ENCODE measurements at regions not wholly inside any gene's neighbourhood (a gene's known extent, or its start where the extent isn't known, plus 50 kb on each side); places are given as distances from the start of the nearest gene placed in this dataset.

- H2AFZ ChIP-seq (ENCODE audit: low read length, unreplicated experiment): no peak overlapping the region
- no peaks in the 10 kb centered on the region for H3K4me1 ChIP-seq (ENCODE audit: control insufficient read depth, insufficient read depth, low read length, unreplicated experiment)
- H3K4me3 ChIP-seq (ENCODE audit: low read depth, low read length): no peak overlapping the region
- no peaks in the 10 kb centered on the region for H3K79me2 ChIP-seq (ENCODE audit: control insufficient read depth, insufficient read depth, low read length, unreplicated experiment)
- H3K27me3 ChIP-seq (ENCODE audit: insufficient read depth, low read length): no peaks in the 10 kb centered on the region; the same call in 1 of the 2 replicates
- no peak overlapping the region for H3K27ac ChIP-seq (ENCODE audit: low read depth, low read length)
- no peaks in the 10 kb centered on the region for H3K36me3 ChIP-seq (ENCODE audit: insufficient read depth, low read length)
Observed at GRCh38 chr3:17936736-17937480, 194.5 kb upstream of the TBC1D5 start.

DNA sequence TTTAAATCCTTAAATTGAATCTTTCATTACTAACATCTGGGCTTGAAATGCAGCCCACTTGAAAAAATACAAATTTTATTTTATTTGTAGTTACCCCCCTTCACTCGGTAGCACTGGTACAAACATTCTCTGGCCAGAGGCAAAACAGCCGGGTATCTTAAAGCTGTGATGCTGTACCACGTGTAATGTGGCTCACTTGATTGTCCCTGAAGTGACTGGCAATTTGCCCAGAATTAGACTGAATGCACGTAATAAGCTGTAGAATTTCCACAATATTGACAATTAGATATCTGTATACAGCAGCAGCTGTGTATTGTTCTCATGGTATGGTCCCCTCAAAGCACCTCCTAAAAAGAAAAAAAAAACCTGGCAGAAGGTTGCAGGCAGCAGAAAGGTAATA lies 192.8 kb upstream of the TBC1D5 start:
- no peaks in the 10 kb centered on the region for H3K36me3 ChIP-seq (ENCODE audit: insufficient read depth, low read length)
- H3K4me3 ChIP-seq (ENCODE audit: low read depth, low read length): no peak overlapping the region
- H3K27me3 ChIP-seq (ENCODE audit: insufficient read depth, low read length): no peaks in the 10 kb centered on the region; the same call in 1 of the 2 replicates
- no peaks in the 10 kb centered on the region for H3K79me2 ChIP-seq (ENCODE audit: control insufficient read depth, insufficient read depth, low read length, unreplicated experiment)
- no peak overlapping the region for H2AFZ ChIP-seq (ENCODE audit: low read length, unreplicated experiment)
- H3K27ac ChIP-seq (ENCODE audit: low read depth, low read length): no peak overlapping the region
- no peaks in the 10 kb centered on the region for H3K4me1 ChIP-seq (ENCODE audit: control insufficient read depth, insufficient read depth, low read length, unreplicated experiment)

GRCh38 chr3:17932136-17932771 lies 189.8 kb upstream of the TBC1D5 start:
- peaks cover 3% of the 10 kb centered on the region; the same call in 1 of the 2 replicates for H3K27me3 ChIP-seq (ENCODE audit: insufficient read depth, low read length)
- no peaks in the 10 kb centered on the region for H3K4me1 ChIP-seq (ENCODE audit: control insufficient read depth, insufficient read depth, low read length, unreplicated experiment)

GRCh38 chr3:17931131-17931530 lies 188.7 kb upstream of the TBC1D5 start:
- H3K79me2 ChIP-seq (ENCODE audit: control insufficient read depth, insufficient read depth, low read length, unreplicated experiment): no peaks in the 10 kb centered on the region
- H3K4me1 ChIP-seq (ENCODE audit: control insufficient read depth, insufficient read depth, low read length, unreplicated experiment): no peaks in the 10 kb centered on the region
- H2AFZ ChIP-seq (ENCODE audit: low read length, unreplicated experiment): no peak overlapping the region
- no peaks in the 10 kb centered on the region for H3K36me3 ChIP-seq (ENCODE audit: insufficient read depth, low read length)
- peaks cover 3% of the 10 kb centered on the region; the same call in 1 of the 2 replicates for H3K27me3 ChIP-seq (ENCODE audit: insufficient read depth, low read length)
- no peak overlapping the region for H3K27ac ChIP-seq (ENCODE audit: low read depth, low read length)
- no peak overlapping the region for H3K4me3 ChIP-seq (ENCODE audit: low read depth, low read length)

More at GRCh38 chr3:17932136-17932771, 189.8 kb upstream of the TBC1D5 start:
- Histone ChIP-seq H3K27ac (ENCODE audit: low read depth, low read length) (no peak overlapping the region), H2AFZ (ENCODE audit: low read length, unreplicated experiment) (no peak overlapping the region), H3K4me3 (ENCODE audit: low read depth, low read length) (no peak overlapping the region), H3K79me2 (ENCODE audit: control insufficient read depth, insufficient read depth, low read length, unreplicated experiment) (no peaks in the 10 kb centered on the region), H3K36me3 (ENCODE audit: insufficient read depth, low read length) (no peaks in the 10 kb centered on the region)

DNA sequence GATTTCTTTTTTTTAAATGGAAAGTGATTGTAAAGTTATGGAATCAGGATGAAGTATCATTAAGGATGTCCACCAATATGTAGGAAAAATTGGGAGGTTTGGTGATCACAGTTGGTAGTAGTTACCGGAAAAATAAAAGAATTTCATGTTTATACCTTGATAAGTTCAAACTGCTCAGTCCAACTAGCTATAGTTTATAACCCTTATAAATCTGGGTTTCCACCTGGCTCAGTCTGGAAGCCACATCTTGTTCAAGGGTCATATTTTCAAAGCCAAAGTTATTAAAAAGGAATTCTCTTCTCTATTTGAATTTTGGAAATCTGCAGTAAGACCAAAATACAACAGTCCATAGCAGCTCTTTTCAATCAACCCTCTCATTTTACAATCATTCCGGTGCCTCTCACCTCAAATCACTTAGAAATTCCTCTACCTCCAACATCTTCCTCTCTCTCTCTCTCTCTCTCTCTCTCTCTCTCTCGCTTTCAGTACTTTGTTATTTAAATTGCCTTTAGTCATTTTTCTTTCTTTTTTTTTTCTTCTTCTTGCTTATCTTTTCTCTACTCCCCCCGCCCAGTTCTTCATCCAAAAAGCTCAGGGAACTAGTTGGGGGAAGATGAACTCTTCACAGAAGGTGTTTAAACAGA lies 186.2 kb upstream of the TBC1D5 start:
- Histone ChIP-seq H3K36me3 (ENCODE audit: insufficient read depth, low read length) (no peaks in the 10 kb centered on the region), H3K4me1 (ENCODE audit: control insufficient read depth, insufficient read depth, low read length, unreplicated experiment) (no peaks in the 10 kb centered on the region), H3K4me3 (ENCODE audit: low read depth, low read length) (no peak overlapping the region)

DNA sequence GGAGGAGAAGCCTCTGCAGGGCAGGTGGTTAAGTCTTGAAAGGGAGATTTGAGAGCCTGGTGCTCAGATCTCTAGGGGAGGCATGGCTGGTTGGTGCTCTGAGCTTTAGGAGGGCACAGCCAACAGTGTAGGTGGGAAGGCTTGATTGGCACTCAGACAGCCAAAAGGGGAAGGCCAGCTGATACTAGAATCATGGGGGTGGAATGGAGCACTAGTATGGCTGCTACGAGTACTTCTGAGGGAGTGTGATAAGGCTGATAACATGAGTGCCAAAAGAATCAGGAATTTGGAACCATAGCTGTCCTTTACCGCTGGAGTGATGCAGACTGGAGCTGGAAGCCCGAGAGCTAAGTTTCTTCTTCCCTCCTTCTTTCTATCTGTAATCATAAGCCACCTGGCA lies 184.6 kb upstream of the TBC1D5 start:
- Histone ChIP-seq H3K79me2 (ENCODE audit: control insufficient read depth, insufficient read depth, low read length, unreplicated experiment) (no peaks in the 10 kb centered on the region), H3K4me3 (ENCODE audit: low read depth, low read length) (no peak overlapping the region), H2AFZ (ENCODE audit: low read length, unreplicated experiment) (no peak overlapping the region), H3K27me3 (ENCODE audit: insufficient read depth, low read length) (0 out of 2 replicates have a peak, but pooled peaks cover 3% of the 10 kb centered on the region), H3K4me1 (ENCODE audit: control insufficient read depth, insufficient read depth, low read length, unreplicated experiment) (no peaks in the 10 kb centered on the region), H3K36me3 (ENCODE audit: insufficient read depth, low read length) (no peaks in the 10 kb centered on the region), H3K27ac (ENCODE audit: low read depth, low read length) (no peak overlapping the region)

More for the DNA sequence above, 186.2 kb upstream of the TBC1D5 start:
- Histone ChIP-seq H3K79me2 (ENCODE audit: control insufficient read depth, insufficient read depth, low read length, unreplicated experiment) (no peaks in the 10 kb centered on the region), H3K27me3 (ENCODE audit: insufficient read depth, low read length) (0 out of 2 replicates have a peak, but pooled peaks cover 3% of the 10 kb centered on the region), H2AFZ (ENCODE audit: low read length, unreplicated experiment) (no peak overlapping the region), H3K27ac (ENCODE audit: low read depth, low read length) (no peak overlapping the region)

DNA sequence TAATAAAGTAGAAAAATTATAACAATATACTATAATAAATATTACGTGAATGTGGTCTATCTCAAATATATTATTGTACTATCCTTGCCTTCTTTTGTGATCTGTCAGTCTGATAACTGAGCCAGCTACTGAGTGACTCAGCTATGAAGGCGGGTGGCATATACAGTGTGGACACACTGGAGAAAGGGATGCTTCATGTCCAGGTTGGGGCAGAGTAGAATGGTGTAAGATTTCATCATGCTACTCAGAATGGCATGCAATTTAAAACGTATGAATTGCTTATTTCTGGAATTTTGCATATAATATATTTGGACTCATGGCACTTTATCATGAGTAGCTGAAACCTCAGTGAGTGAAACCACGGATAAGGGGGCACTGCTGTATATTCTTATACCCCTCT lies 172.9 kb upstream of the TBC1D5 start:
- H3K36me3 ChIP-seq (ENCODE audit: insufficient read depth, low read length): no peaks in the 10 kb centered on the region
- H2AFZ ChIP-seq (ENCODE audit: low read length, unreplicated experiment): no peak overlapping the region
- H3K4me3 ChIP-seq (ENCODE audit: low read depth, low read length): no peak overlapping the region
- H3K79me2 ChIP-seq (ENCODE audit: control insufficient read depth, insufficient read depth, low read length, unreplicated experiment): no peaks in the 10 kb centered on the region
- H3K27ac ChIP-seq (ENCODE audit: low read depth, low read length): no peak overlapping the region
- peaks cover 20% of the 10 kb centered on the region for H3K27me3 ChIP-seq (ENCODE audit: insufficient read depth, low read length)
- H3K4me1 ChIP-seq (ENCODE audit: control insufficient read depth, insufficient read depth, low read length, unreplicated experiment): no peaks in the 10 kb centered on the region

- Histone ChIP-seq H3K4me3 (ENCODE audit: low read depth, low read length) (no peak overlapping the region), H3K27ac (ENCODE audit: low read depth, low read length) (no peak overlapping the region), H3K79me2 (ENCODE audit: control insufficient read depth, insufficient read depth, low read length, unreplicated experiment) (no peaks in the 10 kb centered on the region), H3K36me3 (ENCODE audit: insufficient read depth, low read length) (no peaks in the 10 kb centered on the region), H3K4me1 (ENCODE audit: control insufficient read depth, insufficient read depth, low read length, unreplicated experiment) (no peaks in the 10 kb centered on the region), H3K27me3 (ENCODE audit: insufficient read depth, low read length) (peaks cover 20% of the 10 kb centered on the region), H2AFZ (ENCODE audit: low read length, unreplicated experiment) (no peak overlapping the region)
Observed at GRCh38 chr3:17913359-17913758, 170.9 kb upstream of the TBC1D5 start.

GRCh38 chr3:17911986-17912760 lies 169.7 kb upstream of the TBC1D5 start:
- Histone ChIP-seq H3K79me2 (ENCODE audit: control insufficient read depth, insufficient read depth, low read length, unreplicated experiment) (no peaks in the 10 kb centered on the region), H3K4me1 (ENCODE audit: control insufficient read depth, insufficient read depth, low read length, unreplicated experiment) (no peaks in the 10 kb centered on the region), H3K4me3 (ENCODE audit: low read depth, low read length) (no peak overlapping the region), H3K36me3 (ENCODE audit: insufficient read depth, low read length) (no peaks in the 10 kb centered on the region), H2AFZ (ENCODE audit: low read length, unreplicated experiment) (no peak overlapping the region), H3K27me3 (ENCODE audit: insufficient read depth, low read length) (peaks cover 14% of the 10 kb centered on the region), H3K27ac (ENCODE audit: low read depth, low read length) (no peak overlapping the region)

DNA sequence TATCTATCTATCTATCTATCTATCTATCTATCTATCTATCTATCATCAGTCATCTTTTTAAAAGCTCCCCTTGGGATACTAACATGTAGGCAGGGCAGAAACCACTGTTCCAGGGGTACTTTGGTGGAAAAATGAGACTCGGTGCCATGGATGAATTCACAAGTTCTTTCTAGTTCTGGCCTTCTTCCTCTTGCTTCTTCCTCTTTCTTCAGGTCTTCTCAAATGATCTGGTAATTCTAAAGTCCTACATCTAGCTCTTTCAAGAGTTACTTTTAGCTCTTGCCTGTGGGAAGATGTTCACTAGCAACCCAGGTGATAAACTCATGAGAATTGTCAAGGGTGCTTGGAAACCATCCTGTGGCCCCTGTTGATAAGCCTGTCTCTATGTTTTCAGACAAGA lies 168.5 kb upstream of the TBC1D5 start:
- H3K79me2 ChIP-seq (ENCODE audit: control insufficient read depth, insufficient read depth, low read length, unreplicated experiment): no peaks in the 10 kb centered on the region
- H3K27ac ChIP-seq (ENCODE audit: low read depth, low read length): no peak overlapping the region
- no peak overlapping the region for H3K4me3 ChIP-seq (ENCODE audit: low read depth, low read length)
- H3K27me3 ChIP-seq (ENCODE audit: insufficient read depth, low read length): peaks cover 14% of the 10 kb centered on the region
- no peaks in the 10 kb centered on the region for H3K36me3 ChIP-seq (ENCODE audit: insufficient read depth, low read length)
- H2AFZ ChIP-seq (ENCODE audit: low read length, unreplicated experiment): no peak overlapping the region
- no peaks in the 10 kb centered on the region for H3K4me1 ChIP-seq (ENCODE audit: control insufficient read depth, insufficient read depth, low read length, unreplicated experiment)

Data from ACC112 (cell line).